CD14-positive monocyte (primary cell): ENCODE measurements at regions not wholly inside any gene's neighbourhood (a gene's known extent, or its start where the extent isn't known, plus 50 kb on each side); places are given as distances from the start of the nearest gene placed in this dataset.

Experiments used
- DNase-seq, 3 donors: peaks; one replicate each; pipeline ENCODE4 v3.0.0-alpha.2; 2011 to 2022
- H2AFZ ChIP-seq: 2 replicates; pipeline ENCODE4 v1.6.0; 2012; ENCODE audit warnings: mild to moderate bottlenecking, low read depth, low read length, inconsistent platforms; ENCODE audit not compliant: insufficient read depth, poor library complexity, severe bottlenecking
- H3K27ac ChIP-seq, 2 donors: 1 replicate in 1 of 2; 2 replicates in 1 of 2; pipeline ENCODE4 v1.5.1; 2012 to 2013; ENCODE audit warnings: low read length in 2 of 2, control low read depth in 1 of 2, inconsistent platforms in 1 of 2, low read depth in 1 of 2, mild to moderate bottlenecking in 1 of 2
- H3K27me3 ChIP-seq, 2 donors: one replicate each; pipeline versions ENCODE4 v1.6.0 to v1.6.1; 2011 to 2013; ENCODE audit warnings: low read length in 2 of 2; ENCODE audit not compliant: control insufficient read depth in 2 of 2, insufficient read depth in 2 of 2
- H3K36me3 ChIP-seq, 2 donors: replicated peaks in 1 of 2; 1 replicate in 1 of 2; 2 replicates in 1 of 2; pipeline versions ENCODE4 v1.5.1 to v1.6.1; 2012 to 2013; ENCODE audit warnings: low read length in 2 of 2, control low read depth in 1 of 2, inconsistent platforms in 1 of 2, mild to moderate bottlenecking in 1 of 2; ENCODE audit not compliant: insufficient read depth in 2 of 2, control insufficient read depth in 1 of 2
- H3K4me1 ChIP-seq, 2 donors: 1 replicate in 1 of 2; 2 replicates in 1 of 2; pipeline versions ENCODE4 v1.5.1 to v1.6.1; 2012 to 2013; ENCODE audit warnings: low read length in 2 of 2, control low read depth in 1 of 2, inconsistent platforms in 1 of 2, mild to moderate bottlenecking in 1 of 2, moderate library complexity in 1 of 2; ENCODE audit not compliant: insufficient read depth in 2 of 2, control insufficient read depth in 1 of 2
- H3K4me2 ChIP-seq: replicated peaks from 2 replicates; pipeline ENCODE3; 2012; ENCODE audit warnings: low read length, moderate library complexity, mild to moderate bottlenecking; ENCODE audit not compliant: poor library complexity, severe bottlenecking; ENCODE audit errors: extremely low read depth
- H3K4me3 ChIP-seq, 3 experiments: fragments of 200-600 bp in 1 of 3; sonication (generic) in 1 of 3; replicated peaks in 1 of 3; 1 replicate in 2 of 3; 2 replicates in 1 of 3; pipeline ENCODE4 v1.5.1; 2011 to 2013; ENCODE audit warnings: low read length in 3 of 3, mild to moderate bottlenecking in 3 of 3, control low read depth in 2 of 3, low read depth in 2 of 3, inconsistent platforms in 1 of 3, moderate library complexity in 1 of 3
- H3K79me2 ChIP-seq: 2 replicates; pipeline ENCODE4 v1.6.0; 2012; ENCODE audit warnings: mild to moderate bottlenecking, control low read depth, inconsistent platforms, low read length, moderate library complexity; ENCODE audit not compliant: insufficient read depth
- H3K9ac ChIP-seq: 2 replicates; pipeline ENCODE4 v1.6.0; 2017; ENCODE audit warnings: low read length, mild to moderate bottlenecking; ENCODE audit not compliant: insufficient read depth, poor library complexity, severe bottlenecking
- H3K9me3 ChIP-seq, 2 donors: replicated peaks in 1 of 2; 1 replicate in 1 of 2; 2 replicates in 1 of 2; pipeline versions ENCODE4 v1.5.1 to v1.6.1; 2012 to 2013; ENCODE audit warnings: low read length in 2 of 2, control low read depth in 1 of 2; ENCODE audit not compliant: control insufficient read depth in 1 of 2, insufficient read depth in 1 of 2
- H4K20me1 ChIP-seq: 2 replicates; pipeline ENCODE4 v1.6.0; 2012; ENCODE audit warnings: mild to moderate bottlenecking, low read length, control low read depth, moderate library complexity; ENCODE audit not compliant: insufficient read depth
- H3K27ac Mint-ChIP-seq, 7 donors: one replicate each; pipeline ENCODE4 v1.8.0; 2020; ENCODE audit warnings: mild to moderate bottlenecking in 7 of 7, mixed read lengths in 7 of 7, moderate library complexity in 6 of 7, inconsistent platforms in 2 of 7
- H3K27me3 Mint-ChIP-seq, 3 donors: one replicate each; pipeline ENCODE4 v1.8.0; 2021 to 2022; ENCODE audit warnings: low read depth in 3 of 3, mild to moderate bottlenecking in 3 of 3, mixed read lengths in 3 of 3, moderate library complexity in 3 of 3, inconsistent platforms in 1 of 3
- H3K36me3 Mint-ChIP-seq, 2 donors: one replicate each; pipeline ENCODE4 v1.8.0; 2020; ENCODE audit warnings: mixed read lengths in 2 of 2, inconsistent platforms in 1 of 2, mild to moderate bottlenecking in 1 of 2
- H3K4me1 Mint-ChIP-seq: one replicate; pipeline ENCODE4 v1.8.0; 2020; ENCODE audit warnings: mild to moderate bottlenecking, mixed read lengths
- H3K4me3 Mint-ChIP-seq, 2 donors: one replicate each; pipeline ENCODE4 v1.8.0; 2020; ENCODE audit warnings: mild to moderate bottlenecking in 2 of 2, mixed read lengths in 2 of 2, moderate library complexity in 1 of 2
- H3K9me3 Mint-ChIP-seq, 7 donors: one replicate each; pipeline ENCODE4 v1.8.0; 2020 to 2022; ENCODE audit warnings: mixed read lengths in 7 of 7, mild to moderate bottlenecking in 6 of 7, moderate library complexity in 6 of 7, inconsistent platforms in 2 of 7
- CTCF ChIP-seq: fragments of 200-600 bp; IDR thresholded peaks from one replicate; pipeline ENCODE4 v1.8.0; 2022; ENCODE audit warnings: antibody characterized with exemption, mild to moderate bottlenecking
- WGBS: methylation state at CpG from one replicate; pipeline ENCODE4 v1.1.5; 2013; ENCODE audit warnings: missing lambda C conversion rate; ENCODE audit not compliant: insufficient coverage; 5-methylcytosine and 5-hydroxymethylcytosine counted together
- intact Hi-C, 2 donors: fragments of 100-400 bp; cut with micrococcal nuclease; formaldehyde crosslinking; loops; one replicate each; pipeline versions ENCODE4 v1.15.0 to v1.15.1; 2023

- H3K9ac ChIP-seq = no peak overlapping the region
- Mint-ChIP-seq H3K4me1 (no peaks in the 10 kb centered on the region), H3K27me3 (no peaks in the 10 kb centered on the region), H3K4me3 (no peak overlapping the region), H3K36me3 (no peaks in the 10 kb centered on the region), H3K27ac (no peak overlapping the region), H3K9me3 (peaks cover 0 to 7% (median 3%) of the 10 kb centered on the region in 7 donors)
- no peaks in the 10 kb centered on the region for H3K4me1 ChIP-seq
- no peak for DNase-seq
- no peaks in the 10 kb centered on the region for H3K79me2 ChIP-seq
- H3K4me2 ChIP-seq = no peak overlapping the region
- intact Hi-C loops = no loop called here
- H3K36me3 ChIP-seq = no peaks in the 10 kb centered on the region
- 50% methylated on average over 1 of the region's 1 CpG for WGBS
- no peak overlapping the region for H3K27ac ChIP-seq
- H3K27me3 ChIP-seq = no peaks in the 10 kb centered on the region
- H3K9me3 ChIP-seq = peaks cover 4 to 5% of the 10 kb centered on the region in 2 donors
- no peak overlapping the region for H3K4me3 ChIP-seq
- no peak for TF ChIP-seq CTCF
- H4K20me1 ChIP-seq = no peaks in the 10 kb centered on the region
- no peak overlapping the region for H2AFZ ChIP-seq
Observed at GRCh38 chr5:20348321-20348720, 360.3 kb upstream of the CDH18 start.

GRCh38 chr5:20347334-20347733, 359.3 kb upstream of the CDH18 start:
- H3K4me2 ChIP-seq = no peak overlapping the region
- H3K36me3 Mint-ChIP-seq = no peaks in the 10 kb centered on the region
- no CpG with 5 or more reads among the region's 2 CpGs for WGBS
- peaks cover 0 to 8% (median 3%) of the 10 kb centered on the region in 7 donors for H3K9me3 Mint-ChIP-seq
- H3K79me2 ChIP-seq = no peaks in the 10 kb centered on the region
- no peak overlapping the region for H3K27ac Mint-ChIP-seq
- no peak overlapping the region for H3K27ac ChIP-seq
- no peaks in the 10 kb centered on the region for H3K27me3 ChIP-seq
- no peak overlapping the region for H3K4me3 ChIP-seq
- no peaks in the 10 kb centered on the region for H3K36me3 ChIP-seq
- no peak for TF ChIP-seq CTCF
- no peaks in the 10 kb centered on the region for H3K27me3 Mint-ChIP-seq
- intact Hi-C loops = no loop called here
- no peak overlapping the region for H3K4me3 Mint-ChIP-seq
- H3K9me3 ChIP-seq = peaks cover 4 to 5% of the 10 kb centered on the region in 2 donors
- H3K4me1 Mint-ChIP-seq = no peaks in the 10 kb centered on the region
- no peaks in the 10 kb centered on the region for H3K4me1 ChIP-seq
- no peak overlapping the region for H3K9ac ChIP-seq
- no peak for DNase-seq
- no peaks in the 10 kb centered on the region for H4K20me1 ChIP-seq
- no peak overlapping the region for H2AFZ ChIP-seq
